ENCODE measurements at regions not wholly inside any gene's neighbourhood (a gene's known extent, or its start where the extent isn't known, plus 50 kb on each side); places are given as distances from the start of the nearest gene placed in this dataset.

GRCh38 chr2:207428573-207428972, 101.2 kb upstream of the CREB1 start:
- TF ChIP-seq, protein P1, sequence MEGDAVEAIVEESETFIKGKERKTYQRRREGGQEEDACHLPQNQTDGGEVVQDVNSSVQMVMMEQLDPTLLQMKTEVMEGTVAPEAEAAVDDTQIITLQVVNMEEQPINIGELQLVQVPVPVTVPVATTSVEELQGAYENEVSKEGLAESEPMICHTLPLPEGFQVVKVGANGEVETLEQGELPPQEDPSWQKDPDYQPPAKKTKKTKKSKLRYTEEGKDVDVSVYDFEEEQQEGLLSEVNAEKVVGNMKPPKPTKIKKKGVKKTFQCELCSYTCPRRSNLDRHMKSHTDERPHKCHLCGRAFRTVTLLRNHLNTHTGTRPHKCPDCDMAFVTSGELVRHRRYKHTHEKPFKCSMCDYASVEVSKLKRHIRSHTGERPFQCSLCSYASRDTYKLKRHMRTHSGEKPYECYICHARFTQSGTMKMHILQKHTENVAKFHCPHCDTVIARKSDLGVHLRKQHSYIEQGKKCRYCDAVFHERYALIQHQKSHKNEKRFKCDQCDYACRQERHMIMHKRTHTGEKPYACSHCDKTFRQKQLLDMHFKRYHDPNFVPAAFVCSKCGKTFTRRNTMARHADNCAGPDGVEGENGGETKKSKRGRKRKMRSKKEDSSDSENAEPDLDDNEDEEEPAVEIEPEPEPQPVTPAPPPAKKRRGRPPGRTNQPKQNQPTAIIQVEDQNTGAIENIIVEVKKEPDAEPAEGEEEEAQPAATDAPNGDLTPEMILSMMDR (conservative IDR thresholded peaks at IDR 0.05; ENCODE audit: low read length): no peak
- TF ChIP-seq EZH2phosphoT487 (IDR thresholded peaks at IDR 0.05; ENCODE audit: borderline replicate concordance): no peak

Data from Loucy (cell line).